Activated CD8-positive, alpha-beta T cell treated with anti-CD3 and anti-CD28 coated beads, Interleukin-2, amount 10 ng/mL, durations not matched to agents 7 days and 5 days (primary cell): ENCODE measurements at regions not wholly inside any gene's neighbourhood (a gene's known extent, or its start where the extent isn't known, plus 50 kb on each side); places are given as distances from the start of the nearest gene placed in this dataset.

Source experiments
- ATAC-seq: fragments of 150-1000 bp; cut with Tn5 transposase; one replicate; pipeline ENCODE4 v1.10.0; 2021; ENCODE audit warnings: moderate library complexity
- CTCF ChIA-PET: fragments of 350-600 bp; sonication (Branson Sonifier 250); formaldehyde crosslinking; loops from one replicate; lab custom pipeline; 2021; ENCODE audit warnings: antibody characterized with exemption; lab: Charles Lee
- POLR2A ChIA-PET: fragments of 350-600 bp; sonication (Branson Sonifier 250); formaldehyde crosslinking; loops from one replicate; lab custom pipeline; 2021; ENCODE audit warnings: antibody characterized with exemption; lab: Charles Lee
- DNase-seq: peaks from one replicate; pipeline ENCODE4 v3.0.0-alpha.2; 2020
- H3K27ac Mint-ChIP-seq: one replicate; pipeline ENCODE4 v1.8.0; 2021; ENCODE audit warnings: mild to moderate bottlenecking, mixed read lengths
- H3K27me3 Mint-ChIP-seq: one replicate; pipeline ENCODE4 v1.8.0; 2021; ENCODE audit warnings: low read depth, mixed read lengths
- H3K36me3 Mint-ChIP-seq: one replicate; pipeline ENCODE4 v1.8.0; 2021; ENCODE audit warnings: low read depth, mixed read lengths
- H3K4me1 Mint-ChIP-seq: one replicate; pipeline ENCODE4 v1.8.0; 2021; ENCODE audit warnings: low read depth, mixed read lengths
- H3K4me3 Mint-ChIP-seq: one replicate; pipeline ENCODE4 v1.8.0; 2021; ENCODE audit warnings: mild to moderate bottlenecking, mixed read lengths
- H3K9me3 Mint-ChIP-seq: one replicate; pipeline ENCODE4 v1.8.0; 2022; ENCODE audit warnings: mixed read lengths; ENCODE audit not compliant: insufficient read depth

DNA sequence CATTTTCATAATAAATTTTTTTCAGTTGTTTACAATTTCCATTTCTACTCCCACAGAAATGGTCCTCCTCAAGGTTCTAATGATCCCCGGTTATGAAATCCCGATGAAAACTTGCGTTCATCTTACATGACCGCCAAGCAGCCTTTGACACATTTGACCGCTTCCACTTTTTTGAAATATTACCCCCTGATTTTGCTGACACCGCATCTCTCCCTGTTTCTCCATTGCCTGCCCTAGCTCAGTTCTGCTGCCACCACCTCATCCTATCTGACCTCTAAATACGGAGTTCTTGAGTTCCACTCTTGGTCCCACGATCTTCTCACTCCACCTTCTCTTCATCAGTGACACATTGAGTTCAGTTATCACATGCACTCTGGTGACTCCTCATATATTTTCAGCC lies 74.1 kb downstream of the SLC35B3 start:
- ChIA-PET CTCF (no interaction called here), POLR2A (no interaction called here)
- H3K4me3 Mint-ChIP-seq, result no peak overlapping the region
- H3K9me3 Mint-ChIP-seq, result no peaks in the 10 kb centered on the region
- H3K4me1 Mint-ChIP-seq, result no peaks in the 10 kb centered on the region
- no peak for DNase-seq
- ATAC-seq, result no peak
- no peak overlapping the region for H3K27ac Mint-ChIP-seq
- H3K36me3 Mint-ChIP-seq, result no peaks in the 10 kb centered on the region
- H3K27me3 Mint-ChIP-seq, result no peaks in the 10 kb centered on the region

DNA sequence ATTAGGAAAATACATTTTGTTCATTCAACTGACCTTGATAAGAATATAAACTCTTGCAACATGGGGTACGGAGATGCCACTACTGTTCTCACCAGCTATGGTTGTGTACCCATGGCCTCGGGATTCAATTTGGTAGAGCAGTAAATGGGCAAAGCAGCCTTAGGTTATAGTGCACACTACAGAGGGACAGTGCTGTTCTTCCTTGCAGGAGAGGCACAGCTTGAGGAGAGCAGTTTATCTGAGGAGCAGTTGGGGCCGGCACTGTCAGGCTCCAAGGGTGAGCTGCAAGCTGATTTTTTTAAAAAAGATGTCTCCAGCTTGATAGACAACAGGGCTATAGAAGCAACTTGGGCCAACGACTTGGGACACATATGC lies 82.4 kb downstream of the SLC35B3 start:
- ATAC-seq, result no peak
- DNase-seq, result no peak
- no peaks in the 10 kb centered on the region for H3K4me1 Mint-ChIP-seq
- no peak overlapping the region for H3K4me3 Mint-ChIP-seq
- peaks cover 2% of the 10 kb centered on the region for H3K27me3 Mint-ChIP-seq
- no peaks in the 10 kb centered on the region for H3K9me3 Mint-ChIP-seq
- no peaks in the 10 kb centered on the region for H3K36me3 Mint-ChIP-seq
- ChIA-PET CTCF (no interaction called here), POLR2A (no interaction called here)
- no peak overlapping the region for H3K27ac Mint-ChIP-seq

DNA sequence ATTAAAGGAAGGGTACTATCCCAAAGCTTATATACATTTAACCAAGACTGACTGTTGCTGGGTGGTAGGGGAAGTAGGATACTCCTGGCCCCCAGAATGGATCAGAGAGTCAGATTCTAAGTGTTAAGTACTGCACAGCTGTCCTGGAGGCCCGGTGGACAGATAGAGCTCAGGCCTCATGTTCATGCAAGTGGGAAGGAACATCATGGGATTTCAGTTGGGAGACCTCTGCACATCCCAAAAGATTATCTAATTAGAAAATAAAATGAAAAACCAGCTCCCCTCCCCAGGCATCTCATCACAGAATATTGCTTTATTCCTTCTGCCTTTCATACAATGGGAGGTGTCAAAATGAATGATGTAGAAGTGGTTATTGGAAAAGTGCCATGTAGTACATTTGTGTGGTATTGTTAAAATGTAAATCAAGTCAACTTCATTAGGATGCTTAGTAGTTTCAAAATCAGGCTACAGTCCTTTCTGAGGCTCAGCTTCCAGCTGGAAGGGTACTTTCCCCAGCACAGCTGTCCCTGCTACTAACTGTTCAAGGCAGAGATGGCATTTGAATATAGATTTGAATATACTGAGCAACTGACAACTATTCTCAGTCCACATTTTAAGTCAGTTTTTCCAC lies 82.9 kb downstream of the SLC35B3 start:
- CTCF ChIA-PET, result no interaction called here
- no peak overlapping the region for H3K27ac Mint-ChIP-seq
- DNase-seq (no peak), ATAC-seq (no peak)
- peaks cover 2% of the 10 kb centered on the region for H3K27me3 Mint-ChIP-seq
- no peaks in the 10 kb centered on the region for H3K9me3 Mint-ChIP-seq
- H3K36me3 Mint-ChIP-seq, result no peaks in the 10 kb centered on the region
- POLR2A ChIA-PET, result no interaction called here
- no peaks in the 10 kb centered on the region for H3K4me1 Mint-ChIP-seq
- no peak overlapping the region for H3K4me3 Mint-ChIP-seq

DNA sequence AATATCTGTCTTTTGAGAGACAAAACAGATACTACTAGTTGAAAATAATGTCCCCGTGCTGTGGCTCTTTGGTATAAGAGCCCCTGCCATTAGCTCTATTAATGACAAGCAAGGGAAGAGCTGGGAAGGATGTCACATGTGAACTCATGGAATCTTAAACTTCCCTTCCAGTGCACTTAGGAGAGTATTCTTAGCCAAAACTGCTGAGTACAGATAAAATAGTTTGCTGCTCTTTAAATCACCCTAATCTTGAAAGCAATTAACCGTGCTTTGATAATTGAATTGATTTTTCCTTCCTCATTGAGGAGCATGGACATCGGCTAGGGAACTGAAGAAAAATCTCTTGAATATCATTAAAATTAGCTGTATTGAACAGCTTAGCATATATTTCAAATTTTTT lies 91.7 kb downstream of the SLC35B3 start:
- CTCF ChIA-PET, result no interaction called here
- no peak overlapping the region for H3K27ac Mint-ChIP-seq
- POLR2A ChIA-PET, result no interaction called here
- DNase-seq (no peak), ATAC-seq (no peak)
- H3K36me3 Mint-ChIP-seq, result no peaks in the 10 kb centered on the region
- peaks cover 4% of the 10 kb centered on the region for H3K9me3 Mint-ChIP-seq
- no peak overlapping the region for H3K4me3 Mint-ChIP-seq
- H3K4me1 Mint-ChIP-seq, result no peaks in the 10 kb centered on the region
- no peaks in the 10 kb centered on the region for H3K27me3 Mint-ChIP-seq

DNA sequence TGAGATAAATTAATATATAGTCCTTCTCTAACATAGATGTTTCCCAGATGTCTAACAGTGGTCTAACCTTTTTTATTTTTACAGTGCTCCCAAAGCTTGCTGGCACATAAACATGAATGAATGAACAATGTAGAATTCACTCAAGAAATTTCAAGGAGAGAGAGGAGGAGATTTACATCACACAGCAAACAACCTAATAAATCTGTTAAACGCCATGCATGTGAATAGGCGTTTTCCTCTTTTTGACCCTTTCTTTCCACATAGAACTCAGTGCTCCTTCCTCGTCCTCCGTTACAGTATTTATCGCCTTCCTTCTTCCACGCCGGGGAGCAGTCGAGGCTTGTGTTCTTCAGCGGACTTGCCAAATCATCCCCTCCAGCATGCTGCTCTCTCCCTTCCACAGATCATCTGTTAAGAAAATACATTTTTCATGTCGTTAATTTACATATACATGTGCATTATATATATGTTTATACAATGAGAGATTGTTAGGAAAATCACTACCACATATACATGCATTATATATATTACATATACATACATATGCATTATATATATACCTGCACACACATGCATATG lies 93.0 kb downstream of the SLC35B3 start:
- ChIA-PET CTCF (interaction anchor here (0.6 kb wide), 1 partner anchor 222 kb away, joined by 3 read pairs; no protein-coding TSS in a partner anchor), POLR2A (no interaction called here)
- H3K27ac Mint-ChIP-seq, result no peak overlapping the region
- peaks cover 4% of the 10 kb centered on the region for H3K9me3 Mint-ChIP-seq
- H3K4me3 Mint-ChIP-seq, result no peak overlapping the region
- no peaks in the 10 kb centered on the region for H3K4me1 Mint-ChIP-seq
- DNase-seq (no peak), ATAC-seq (no peak)
- H3K36me3 Mint-ChIP-seq, result no peaks in the 10 kb centered on the region
- H3K27me3 Mint-ChIP-seq, result no peaks in the 10 kb centered on the region

DNA sequence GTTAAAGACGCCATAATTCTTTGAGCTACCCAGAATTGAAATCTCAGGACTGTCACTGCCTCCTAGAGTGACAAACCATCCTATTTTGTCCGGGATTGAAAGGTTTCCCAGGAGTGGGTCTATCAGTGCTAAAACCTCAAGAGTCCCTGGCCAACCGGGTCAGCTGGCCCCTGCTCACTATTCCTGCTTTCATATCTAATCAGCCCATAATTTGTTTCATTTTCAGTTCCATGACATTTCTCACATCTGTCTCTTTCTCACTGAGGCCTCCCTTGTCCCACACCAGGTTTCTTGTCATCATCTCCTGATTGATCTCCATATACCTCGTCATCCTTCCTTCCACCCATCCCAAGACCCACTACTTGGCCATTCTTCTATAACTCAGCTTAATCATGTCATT lies 98.2 kb downstream of the SLC35B3 start:
- POLR2A ChIA-PET, result no interaction called here
- no peak overlapping the region for H3K27ac Mint-ChIP-seq
- no peaks in the 10 kb centered on the region for H3K9me3 Mint-ChIP-seq
- no peak for ATAC-seq
- DNase-seq, result no peak
- no peaks in the 10 kb centered on the region for H3K36me3 Mint-ChIP-seq
- H3K27me3 Mint-ChIP-seq, result no peaks in the 10 kb centered on the region
- H3K4me3 Mint-ChIP-seq, result no peak overlapping the region
- H3K4me1 Mint-ChIP-seq, result no peaks in the 10 kb centered on the region
- CTCF ChIA-PET, result no interaction called here

DNA sequence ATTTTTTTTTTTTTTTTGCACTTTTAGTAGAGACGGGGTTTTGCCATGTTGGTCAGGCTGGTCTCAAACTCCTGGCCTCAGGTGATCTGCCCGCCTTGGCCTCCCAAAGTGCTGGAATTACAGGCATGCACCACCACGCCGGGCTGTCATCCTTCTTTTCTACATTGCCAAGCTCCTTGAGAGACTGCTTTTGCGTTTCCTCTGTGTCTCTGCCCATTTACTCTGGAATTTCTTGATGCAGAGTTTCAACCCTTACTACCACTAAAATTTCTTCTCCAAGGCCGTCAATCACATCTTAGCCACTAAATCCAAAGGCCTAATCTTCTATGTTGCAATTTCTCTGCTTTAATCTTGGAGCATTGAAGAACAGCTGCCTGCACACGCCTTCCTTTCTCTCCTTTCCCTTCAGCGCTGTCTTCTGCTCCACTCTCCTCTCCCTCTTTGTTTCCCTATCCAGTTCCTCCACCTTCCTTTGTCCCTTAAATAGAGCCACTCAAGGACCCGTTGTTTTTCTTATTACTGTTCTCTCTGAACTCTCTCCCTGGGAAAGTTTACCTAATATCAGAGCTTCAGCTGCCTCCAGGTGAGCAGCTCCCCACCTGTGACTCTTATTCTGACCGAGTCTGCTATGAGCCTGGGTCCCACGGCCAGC lies 98.8 kb downstream of the SLC35B3 start:
- ATAC-seq (no peak), DNase-seq (no peak)
- no peak overlapping the region for H3K27ac Mint-ChIP-seq
- H3K27me3 Mint-ChIP-seq, result no peaks in the 10 kb centered on the region
- POLR2A ChIA-PET, result no interaction called here
- H3K4me3 Mint-ChIP-seq, result no peak overlapping the region
- H3K9me3 Mint-ChIP-seq, result no peaks in the 10 kb centered on the region
- no peaks in the 10 kb centered on the region for H3K36me3 Mint-ChIP-seq
- CTCF ChIA-PET, result interaction anchor here (0.7 kb wide), 1 partner anchor 904 kb away, joined by 3 read pairs; no protein-coding TSS in a partner anchor
- no peaks in the 10 kb centered on the region for H3K4me1 Mint-ChIP-seq

DNA sequence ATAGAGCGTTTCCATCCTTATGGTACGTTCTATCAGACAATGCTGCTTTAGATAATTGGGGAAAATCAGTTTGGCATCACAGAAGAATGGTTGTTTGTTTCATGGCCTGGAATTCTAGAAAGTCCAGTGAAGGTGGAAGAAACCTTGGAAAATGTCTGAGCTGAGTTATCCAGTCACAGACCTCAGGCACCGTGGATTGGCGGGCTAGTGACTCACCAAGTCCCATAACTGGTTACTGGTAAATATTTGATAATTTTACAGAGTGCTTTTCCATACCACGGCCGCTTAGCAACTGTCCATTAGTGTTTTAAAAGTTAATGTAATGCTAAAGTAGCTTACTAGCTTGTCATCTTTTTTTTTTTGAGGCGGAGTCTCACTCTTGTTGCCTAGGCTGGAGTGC lies 99.4 kb downstream of the SLC35B3 start:
- Mint-ChIP-seq H3K4me3 (no peak overlapping the region), H3K9me3 (no peaks in the 10 kb centered on the region), H3K36me3 (no peaks in the 10 kb centered on the region), H3K27me3 (no peaks in the 10 kb centered on the region), H3K27ac (no peak overlapping the region), H3K4me1 (no peaks in the 10 kb centered on the region)
- ATAC-seq (no peak), DNase-seq (no peak)
- CTCF ChIA-PET, result no interaction called here
- POLR2A ChIA-PET, result no interaction called here

DNA sequence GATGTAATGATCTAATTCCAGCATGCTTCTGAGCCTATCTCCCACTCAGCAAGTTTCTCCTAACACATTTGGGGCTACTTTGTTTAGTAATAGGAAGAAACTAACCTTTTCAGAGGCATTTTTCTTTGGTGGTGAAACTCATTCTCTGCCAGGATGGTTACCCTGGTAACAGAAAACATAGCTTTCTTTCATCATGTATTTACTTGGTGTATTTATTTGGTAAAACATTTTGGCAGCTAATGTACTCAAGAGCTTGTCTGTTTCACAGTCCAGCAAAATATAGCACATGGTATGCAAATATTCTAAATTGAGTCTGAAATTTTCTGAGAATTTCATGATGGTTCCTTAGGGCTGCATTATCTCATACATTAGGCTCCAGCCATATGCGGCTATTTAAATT lies 100.0 kb downstream of the SLC35B3 start:
- H3K36me3 Mint-ChIP-seq, result no peaks in the 10 kb centered on the region
- no peak overlapping the region for H3K4me3 Mint-ChIP-seq
- no peak for DNase-seq
- no peaks in the 10 kb centered on the region for H3K4me1 Mint-ChIP-seq
- H3K27ac Mint-ChIP-seq, result no peak overlapping the region
- H3K27me3 Mint-ChIP-seq, result no peaks in the 10 kb centered on the region
- ATAC-seq, result no peak
- no peaks in the 10 kb centered on the region for H3K9me3 Mint-ChIP-seq
- ChIA-PET POLR2A (no interaction called here), CTCF (no interaction called here)

DNA sequence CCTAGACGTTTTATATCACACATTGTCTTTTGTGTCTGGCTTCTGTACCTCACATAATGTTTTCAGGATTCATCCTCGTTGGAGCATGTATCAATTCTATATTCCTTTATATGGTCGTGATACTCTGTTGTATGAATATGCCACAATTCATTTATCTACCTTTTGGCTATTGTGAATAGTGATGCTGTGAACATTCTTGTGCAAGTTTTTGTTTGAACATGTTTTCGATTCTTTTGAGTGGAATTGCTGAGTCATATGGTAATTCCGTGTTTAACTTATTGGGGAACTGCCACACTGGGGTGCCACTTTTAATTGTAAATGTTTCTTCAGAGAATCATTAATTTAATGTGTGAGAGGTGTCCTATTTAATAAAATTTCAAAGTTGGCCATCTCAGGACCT lies 101.2 kb downstream of the SLC35B3 start:
- H3K4me3 Mint-ChIP-seq, result no peak overlapping the region
- DNase-seq, result no peak
- no peak overlapping the region for H3K27ac Mint-ChIP-seq
- no peaks in the 10 kb centered on the region for H3K4me1 Mint-ChIP-seq
- ChIA-PET CTCF (no interaction called here), POLR2A (no interaction called here)
- ATAC-seq, result no peak
- no peaks in the 10 kb centered on the region for H3K27me3 Mint-ChIP-seq
- no peaks in the 10 kb centered on the region for H3K9me3 Mint-ChIP-seq
- H3K36me3 Mint-ChIP-seq, result no peaks in the 10 kb centered on the region

DNA sequence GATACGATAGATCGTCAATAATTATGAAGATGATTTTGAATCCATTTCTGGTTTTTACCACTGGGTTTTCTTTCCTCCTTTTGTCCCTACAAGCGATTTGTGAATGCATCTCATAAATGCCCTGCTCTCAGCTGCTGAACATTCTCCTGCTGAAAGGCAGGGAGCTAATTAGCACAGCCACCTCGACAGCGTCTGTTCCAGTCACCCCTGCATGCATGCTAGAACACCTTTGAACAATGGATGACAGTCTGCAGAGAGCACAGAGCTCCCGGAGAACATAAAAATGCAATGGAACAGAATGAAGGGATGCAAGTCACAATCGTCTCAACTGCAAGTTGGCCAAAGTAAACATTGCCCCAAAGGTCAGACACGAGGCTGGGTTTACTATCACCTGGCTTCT lies 105.8 kb downstream of the SLC35B3 start:
- no peaks in the 10 kb centered on the region for H3K4me1 Mint-ChIP-seq
- DNase-seq (no peak), ATAC-seq (no peak)
- no peak overlapping the region for H3K27ac Mint-ChIP-seq
- H3K36me3 Mint-ChIP-seq, result no peaks in the 10 kb centered on the region
- ChIA-PET CTCF (no interaction called here), POLR2A (no interaction called here)
- H3K9me3 Mint-ChIP-seq, result no peaks in the 10 kb centered on the region
- H3K4me3 Mint-ChIP-seq, result no peak overlapping the region
- no peaks in the 10 kb centered on the region for H3K27me3 Mint-ChIP-seq

DNA sequence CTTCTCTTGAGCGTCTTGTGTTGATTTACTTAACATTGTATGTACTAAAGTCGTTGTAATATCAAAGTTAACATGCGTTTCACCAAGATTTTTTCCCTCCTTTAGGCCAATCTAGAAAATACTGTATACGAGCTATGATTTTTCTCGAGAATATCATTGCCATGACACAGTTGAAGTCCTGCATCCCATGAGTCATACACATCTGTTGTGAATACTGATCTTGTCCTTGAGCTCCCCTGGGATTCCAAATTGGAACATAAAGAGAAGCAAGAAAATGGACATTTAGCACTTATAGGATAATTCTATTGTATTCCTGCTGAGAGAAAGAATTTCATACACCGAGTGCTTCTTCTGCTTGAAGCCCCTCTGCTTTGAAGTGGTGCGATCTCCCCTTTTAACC lies 109.6 kb downstream of the SLC35B3 start:
- CTCF ChIA-PET, result no interaction called here
- Mint-ChIP-seq H3K9me3 (no peaks in the 10 kb centered on the region), H3K4me1 (no peaks in the 10 kb centered on the region), H3K27me3 (no peaks in the 10 kb centered on the region), H3K4me3 (no peak overlapping the region), H3K27ac (no peak overlapping the region), H3K36me3 (no peaks in the 10 kb centered on the region)
- DNase-seq, result no peak
- ATAC-seq, result no peak
- POLR2A ChIA-PET, result no interaction called here
